ENCODE measurements at regions not wholly inside any gene's neighbourhood (a gene's known extent, or its start where the extent isn't known, plus 50 kb on each side); places are given as distances from the start of the nearest gene placed in this dataset.

GRCh38 chr6:4264081-4264480 is 128.7 kb upstream of the ECI2 start (continued):
- TF ChIP-seq ZFP30 (CRISPR knock-in tag; IDR thresholded peaks at IDR 0.05; ENCODE audit: borderline replicate concordance) (no peak), NCOA6 (IDR thresholded peaks at IDR 0.05) (no peak), CUX1 (CRISPR knock-in tag; IDR thresholded peaks at IDR 0.05) (no peak), ZBTB8A (IDR thresholded peaks at IDR 0.05; ENCODE audit: partially characterized antibody) (no peak), IFI16 (CRISPR knock-in tag; IDR thresholded peaks at IDR 0.05) (no peak), AFF4 (CRISPR knock-in tag; IDR thresholded peaks at IDR 0.05) (no peak), BRCA1 (IDR thresholded peaks at IDR 0.05) (no peak), BRCA1 (CRISPR knock-in tag; IDR thresholded peaks at IDR 0.05) (no peak), ZNF277 (CRISPR knock-in tag; IDR thresholded peaks at IDR 0.05; ENCODE audit: borderline replicate concordance) (no peak), RBM34 (IDR thresholded peaks at IDR 0.05; ENCODE audit: borderline replicate concordance, insufficient read depth, low read length) (no peak), ERF (CRISPR knock-in tag; IDR thresholded peaks at IDR 0.05) (no peak), MBD2 (IDR thresholded peaks at IDR 0.05; ENCODE audit: borderline replicate concordance, low read depth) (no peak), MAFF (IDR thresholded peaks at IDR 0.05; ENCODE audit: low read length) (no peak), MCM7 (IDR thresholded peaks at IDR 0.05) (no peak)

All from K562 (cell line).